IMR-90 (cell line): ENCODE measurements at regions not wholly inside any gene's neighbourhood (a gene's known extent, or its start where the extent isn't known, plus 50 kb on each side); places are given as distances from the start of the nearest gene placed in this dataset.
"Not testable (repeated sequence)": the region's sequence is repeated elsewhere in the genome, so short reads cannot be mapped to it uniquely, and the experiment has no call there.

Experiments
- ATAC-seq: fragments of 200-7000 bp; cut with Tn5 transposase; 2 replicates; pipeline ENCODE4 v1.9.1; 2020; ENCODE audit warnings: low read depth, mild to moderate bottlenecking, moderate library complexity
- BruUV-seq: library from RNA; stranded (reverse); fragments of 400-500 nt; replicated peaks from 2 replicates; lab custom pipeline; 2021; lab: Mats Ljungman, UMichigan
- CTCF ChIA-PET: fragments of 300-600 bp; formaldehyde crosslinking; extraction: SDS; loops from one replicate; lab custom pipeline; 2021; ENCODE audit warnings: antibody characterized with exemption; lab: Yijun Ruan, JAX
- POLR2A ChIA-PET: fragments of 300-600 bp; sonication (Branson Sonifier 250); formaldehyde crosslinking; loops from one replicate; lab custom pipeline; 2022; ENCODE audit warnings: antibody characterized with exemption; ENCODE audit not compliant: unreplicated experiment; lab: Charles Lee
- DNase-seq: peaks from one replicate; pipeline ENCODE4 v3.0.0; 2013
- H2AFZ ChIP-seq: replicated peaks from 2 replicates; pipeline ENCODE3; 2013; ENCODE audit warnings: low read length, mild to moderate bottlenecking; ENCODE audit not compliant: poor library complexity
- H2AK5ac ChIP-seq: 2 replicates; pipeline ENCODE4 v1.6.1; 2013; ENCODE audit warnings: low read depth, low read length, inconsistent platforms
- H2AK9ac ChIP-seq: replicated peaks from 2 replicates; pipeline ENCODE3; 2013; ENCODE audit warnings: mild to moderate bottlenecking, low read depth, low read length, moderate library complexity; ENCODE audit not compliant: poor library complexity
- H2BK120ac ChIP-seq: 2 replicates; pipeline ENCODE4 v1.6.1; 2013; ENCODE audit warnings: low read depth, low read length, inconsistent platforms
- H2BK15ac ChIP-seq: 3 replicates; pipeline ENCODE4 v1.6.1; 2013; ENCODE audit warnings: low read depth, low read length, inconsistent platforms
- H2BK20ac ChIP-seq: 2 replicates; pipeline ENCODE4 v1.6.1; 2013; ENCODE audit warnings: low read depth, mild to moderate bottlenecking, inconsistent platforms, low read length, moderate library complexity
- H2BK5ac ChIP-seq: 2 replicates; pipeline ENCODE4 v1.6.1; 2013; ENCODE audit warnings: mild to moderate bottlenecking, low read depth, low read length, inconsistent platforms; ENCODE audit not compliant: poor library complexity, severe bottlenecking
- H3K14ac ChIP-seq: replicated peaks from 2 replicates; pipeline ENCODE4 v1.6.1; 2013; ENCODE audit warnings: low read depth, low read length, inconsistent platforms
- H3K18ac ChIP-seq: 2 replicates; pipeline ENCODE4 v1.6.1; 2013; ENCODE audit warnings: low read depth, low read length, control low read depth
- H3K23ac ChIP-seq: 2 replicates; pipeline ENCODE4 v1.6.1; 2013; ENCODE audit warnings: low read depth, low read length, inconsistent platforms
- H3K27ac ChIP-seq: 2 replicates; pipeline ENCODE4 v1.5.1; 2013; ENCODE audit warnings: mild to moderate bottlenecking, control low read depth, low read length; ENCODE audit not compliant: insufficient read depth
- H3K27me3 ChIP-seq: 2 replicates; pipeline ENCODE4 v1.6.1; 2013; ENCODE audit warnings: low read length; ENCODE audit not compliant: control insufficient read depth, insufficient read depth
- H3K36me3 ChIP-seq: 2 replicates; pipeline ENCODE4 v1.6.1; 2013; ENCODE audit warnings: low read length, mixed read lengths; ENCODE audit not compliant: control insufficient read depth, insufficient read depth
- H3K4ac ChIP-seq: 2 replicates; pipeline ENCODE4 v1.6.1; 2013; ENCODE audit warnings: low read depth, low read length, inconsistent platforms
- H3K4me1 ChIP-seq: 2 replicates; pipeline ENCODE4 v1.6.1; 2013; ENCODE audit warnings: low read length, mixed read lengths; ENCODE audit not compliant: control insufficient read depth, insufficient read depth
- H3K4me2 ChIP-seq: 2 replicates; pipeline ENCODE4 v1.6.1; 2013; ENCODE audit warnings: low read depth, mild to moderate bottlenecking, control low read depth, low read length, moderate library complexity
- H3K4me3 ChIP-seq: 2 replicates; pipeline ENCODE4 v1.5.1; 2013; ENCODE audit warnings: low read depth, mild to moderate bottlenecking, control low read depth, low read length, moderate library complexity; ENCODE audit not compliant: insufficient read depth
- H3K56ac ChIP-seq: 2 replicates; pipeline ENCODE4 v1.6.1; 2013; ENCODE audit warnings: low read length, inconsistent platforms; ENCODE audit not compliant: insufficient read depth; ENCODE audit errors: extremely low read depth
- H3K79me1 ChIP-seq, 2 experiments: 2 replicates each; pipeline ENCODE4 v1.6.1; 2013; ENCODE audit warnings: low read length in 2 of 2, inconsistent platforms in 1 of 2, low read depth in 1 of 2
- H3K9ac ChIP-seq: 2 replicates; pipeline ENCODE4 v1.6.1; 2013; ENCODE audit warnings: low read depth, low read length, control low read depth
- H3K9me1 ChIP-seq: 2 replicates; pipeline ENCODE4 v1.6.1; 2013; ENCODE audit warnings: low read length, inconsistent platforms; ENCODE audit not compliant: insufficient read depth
- H3K9me3 ChIP-seq: 2 replicates; pipeline ENCODE4 v1.6.1; 2013; ENCODE audit warnings: low read length; ENCODE audit not compliant: control insufficient read depth, insufficient read depth
- H4K20me1 ChIP-seq: 2 replicates; pipeline ENCODE4 v1.6.1; 2013; ENCODE audit warnings: low read length, inconsistent platforms; ENCODE audit not compliant: insufficient read depth
- H4K5ac ChIP-seq: 2 replicates; pipeline ENCODE4 v1.6.1; 2013; ENCODE audit warnings: mild to moderate bottlenecking, low read depth, low read length, control low read depth
- H4K8ac ChIP-seq, 2 experiments: 2 replicates each; pipeline ENCODE4 v1.6.1; 2013; ENCODE audit warnings: low read depth in 2 of 2, low read length in 2 of 2, control low read depth in 1 of 2, inconsistent platforms in 1 of 2
- H4K91ac ChIP-seq: 2 replicates; pipeline ENCODE4 v1.6.1; 2013; ENCODE audit warnings: low read depth, low read length, inconsistent platforms; ENCODE audit not compliant: insufficient read depth
- WGBS, 2 experiments: methylation state at CpG; one replicate each; pipeline versions ENCODE4 v1.1.5 to v1.1.7; 2013; ENCODE audit warnings: missing lambda C conversion rate in 2 of 2; ENCODE audit not compliant: insufficient read length in 1 of 2; ENCODE audit errors: extremely low coverage in 2 of 2; 5-methylcytosine and 5-hydroxymethylcytosine counted together
- dilution Hi-C: fragments of 300-500 bp; cut with HindIII; formaldehyde crosslinking; loops from one replicate; pipeline ENCODE4 v1.14.3; 2018; ENCODE audit warnings: low sequenced_read_pairs; ENCODE audit not compliant: unreplicated experiment
- in situ Hi-C: fragments of 300-500 bp; cut with MboI; formaldehyde crosslinking; loops from 3 replicates; pipeline ENCODE4 v1.14.3; 2019; ENCODE audit warnings: low sequenced_read_pairs, inconsistent platforms, mixed read lengths
- intact Hi-C: fragments of 100-400 bp; cut with micrococcal nuclease; formaldehyde crosslinking; loops from 2 replicates; pipeline ENCODE4 v1.10.0; 2022

- H2BK20ac ChIP-seq, in situ Hi-C loops, H2BK15ac ChIP-seq, H3K9me3 ChIP-seq, H2BK5ac ChIP-seq, H3K56ac ChIP-seq, DNase-seq, H4K20me1 ChIP-seq, H3K23ac ChIP-seq, H2BK120ac ChIP-seq, H3K4me2 ChIP-seq, H3K4me1 ChIP-seq, H3K27ac ChIP-seq, H2AFZ ChIP-seq, H3K27me3 ChIP-seq, H3K14ac ChIP-seq, H3K18ac ChIP-seq, H4K8ac ChIP-seq, dilution Hi-C loops, H3K36me3 ChIP-seq, ATAC-seq, H2AK9ac ChIP-seq, H3K9me1 ChIP-seq, H2AK5ac ChIP-seq, H3K4me3 ChIP-seq, H4K5ac ChIP-seq, H3K79me1 ChIP-seq, POLR2A ChIA-PET, H4K91ac ChIP-seq, H3K4ac ChIP-seq, BruUV-seq, H3K9ac ChIP-seq: not testable (repeated sequence)
- WGBS, 2 experiments = no CpG with 5 or more reads among the region's 3 CpGs
- intact Hi-C loops = loop anchor here (10.0 kb wide), 1 partner anchor 160 kb away; the partner anchor contains the start of gene PTBP2
- CTCF ChIA-PET = interaction anchor here (0.7 to 0.8 kb wide), 2 partner anchors 12 to 18 kb away, joined by 3 read pairs; no protein-coding TSS in a partner anchor
These were observed 157.2 kb upstream of the PTBP2 start for GRCh38 chr1:96564401-96564800.
